GM13977 (cell line): ENCODE measurements at regions not wholly inside any gene's neighbourhood (a gene's known extent, or its start where the extent isn't known, plus 50 kb on each side); places are given as distances from the start of the nearest gene placed in this dataset.
"Not testable (repeated sequence)": the region's sequence is repeated elsewhere in the genome, so short reads cannot be mapped to it uniquely, and the experiment has no call there.

Experiments used
- DNase-seq: peaks from one replicate; pipeline ENCODE4 v3.0.0; 2012; ENCODE audit warnings: low spot score
- CTCF ChIP-seq: IDR thresholded peaks from 2 replicates; pipeline ENCODE4 v1.5.1; 2012; ENCODE audit warnings: mild to moderate bottlenecking, control low read depth; ENCODE audit not compliant: insufficient read depth; ENCODE audit errors: extremely low read depth, missing control alignments
- in situ Hi-C: fragments of 300-500 bp; cut with MboI; formaldehyde crosslinking; loops from one replicate; pipeline ENCODE4 v1.12.0; 2022; ENCODE audit warnings: low sequenced_read_pairs, low pct_unique_long_range_greater_than_20kb, mixed read lengths, inconsistent platforms; ENCODE audit not compliant: unreplicated experiment

GRCh38 chr5:42108468-42108867 is 183.4 kb downstream of the FBXO4 start:
- in situ Hi-C loops, result no loop called here
- TF ChIP-seq CTCF, result no peak
- no peak for DNase-seq

- in situ Hi-C loops, result no loop called here
- TF ChIP-seq CTCF, result no peak
- no peak for DNase-seq
Observed at GRCh38 chr5:42109006-42109572, 184.0 kb downstream of the FBXO4 start.

GRCh38 chr5:42115721-42116120 is 190.6 kb downstream of the FBXO4 start:
- in situ Hi-C loops, DNase-seq: not testable (repeated sequence)

GRCh38 chr5:42120070-42120469 is 195.0 kb downstream of the FBXO4 start:
- in situ Hi-C loops, result no loop called here
- DNase-seq, result no peak
- TF ChIP-seq CTCF, result no peak

GRCh38 chr5:42121401-42121800 is 196.3 kb downstream of the FBXO4 start:
- in situ Hi-C loops, result no loop called here
- no peak for TF ChIP-seq CTCF
- no peak for DNase-seq

- no peak for TF ChIP-seq CTCF
- DNase-seq, result no peak
- in situ Hi-C loops, result no loop called here
Observed at GRCh38 chr5:42131081-42131480, 206.0 kb downstream of the FBXO4 start.

GRCh38 chr5:42143361-42143760 is 218.3 kb downstream of the FBXO4 start:
- no peak for DNase-seq
- in situ Hi-C loops, result no loop called here
- TF ChIP-seq CTCF, result no peak
